A172 (cell line): ENCODE measurements at regions not wholly inside any gene's neighbourhood (a gene's known extent, or its start where the extent isn't known, plus 50 kb on each side); places are given as distances from the start of the nearest gene placed in this dataset.
"Not testable (repeated sequence)": the region's sequence is repeated elsewhere in the genome, so short reads cannot be mapped to it uniquely, and the experiment has no call there.

ENCODE experiments used
- DNase-seq: peaks from one replicate; pipeline ENCODE4 v3.0.0-alpha.2; 2015; ENCODE audit warnings: low spot score

GRCh38 chr3:193801097-193801496 lies 208.1 kb downstream of the OPA1 start:
- DNase-seq, result no peak

GRCh38 chr3:193803288-193803687 lies 210.3 kb downstream of the OPA1 start:
- no peak for DNase-seq

GRCh38 chr3:193805448-193805847 lies 212.4 kb downstream of the OPA1 start:
- DNase-seq, result peak; percentile 99

GRCh38 chr3:193808317-193808716 lies 215.3 kb downstream of the OPA1 start:
- no peak for DNase-seq

DNA sequence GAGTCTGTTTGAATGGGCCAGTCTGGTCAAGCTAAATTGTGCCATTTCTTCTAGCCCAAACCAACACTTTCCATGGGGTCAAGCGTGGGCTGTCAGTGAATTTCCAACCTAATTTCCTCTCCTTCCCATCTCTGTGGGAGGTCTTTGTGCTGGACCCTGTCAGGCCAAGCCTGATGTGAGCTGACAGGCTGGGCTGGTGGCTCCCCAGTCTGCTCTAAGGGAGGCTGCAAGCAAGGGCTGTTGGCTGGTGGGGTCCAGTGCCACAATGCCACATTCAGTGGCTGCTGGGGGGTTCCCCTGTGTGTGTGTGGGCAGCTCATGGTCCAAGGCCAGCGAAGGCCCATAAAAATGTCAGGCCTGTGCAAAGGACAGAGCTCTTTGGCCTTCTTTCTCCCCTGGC lies 216.1 kb downstream of the OPA1 start:
- DNase-seq, result no peak

DNA sequence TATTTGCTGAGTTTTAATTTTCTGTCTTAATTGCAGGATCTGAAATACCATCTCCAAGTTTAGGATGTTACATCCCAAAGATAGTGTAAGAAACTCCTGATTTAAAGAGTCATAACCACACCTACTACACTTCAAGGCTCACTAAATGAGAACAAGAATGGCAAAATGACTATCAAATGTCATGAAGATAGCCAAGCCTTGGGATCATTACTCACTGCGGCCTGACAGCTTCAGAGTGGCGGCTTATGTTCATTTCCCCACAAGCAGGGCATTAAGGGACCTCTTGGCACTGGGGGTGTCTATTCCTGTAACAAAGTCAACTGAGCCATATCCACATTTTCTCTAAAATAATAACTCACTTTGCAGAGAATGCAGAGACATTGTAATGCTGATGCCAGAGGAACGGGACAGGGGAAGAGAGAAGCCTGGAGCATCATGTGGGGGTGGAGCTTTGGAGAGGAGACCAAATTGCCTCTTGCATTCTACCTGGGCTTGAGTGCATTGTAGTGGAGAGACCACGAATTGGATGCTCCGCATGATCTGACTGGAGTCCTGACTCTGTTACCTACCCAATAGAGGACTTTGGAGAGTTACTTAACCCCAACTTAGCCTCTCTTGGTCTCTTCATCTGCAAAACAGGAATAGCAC lies 219.2 kb downstream of the OPA1 start:
- no peak for DNase-seq

DNA sequence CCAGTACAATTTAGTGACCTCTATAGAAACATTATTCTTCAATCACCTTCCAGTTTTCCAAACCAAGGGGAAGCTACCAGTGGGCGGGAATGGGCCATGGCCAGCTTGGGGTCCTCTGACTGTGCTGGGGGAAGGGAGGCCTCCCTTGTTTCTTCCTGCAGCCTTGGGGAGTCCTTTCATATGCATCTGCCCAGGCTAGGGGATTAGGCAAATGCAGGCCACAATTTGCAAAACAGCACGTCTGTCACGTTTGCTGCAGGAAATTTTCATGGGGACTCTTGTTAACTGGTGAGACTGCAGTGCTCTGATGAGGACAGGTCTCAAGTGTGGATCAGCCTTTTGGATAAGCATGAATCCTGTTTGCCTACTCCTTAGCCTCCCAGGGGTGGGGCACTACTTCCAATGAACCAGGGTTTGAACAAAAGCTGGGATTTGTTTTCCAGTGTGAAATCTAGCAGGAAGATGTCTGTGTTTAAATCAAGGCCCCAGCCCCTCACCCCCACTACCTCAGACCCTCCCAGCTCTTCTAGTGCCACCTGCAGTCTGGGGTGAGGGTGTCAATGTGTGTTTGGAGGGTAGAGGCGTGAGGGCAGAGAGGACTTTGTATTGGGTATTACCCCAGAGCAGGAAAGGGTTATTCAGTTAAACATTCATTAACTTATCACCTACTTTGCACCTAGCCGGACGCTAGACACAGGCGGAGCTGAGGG lies 219.9 kb downstream of the OPA1 start:
- no peak for DNase-seq

DNA sequence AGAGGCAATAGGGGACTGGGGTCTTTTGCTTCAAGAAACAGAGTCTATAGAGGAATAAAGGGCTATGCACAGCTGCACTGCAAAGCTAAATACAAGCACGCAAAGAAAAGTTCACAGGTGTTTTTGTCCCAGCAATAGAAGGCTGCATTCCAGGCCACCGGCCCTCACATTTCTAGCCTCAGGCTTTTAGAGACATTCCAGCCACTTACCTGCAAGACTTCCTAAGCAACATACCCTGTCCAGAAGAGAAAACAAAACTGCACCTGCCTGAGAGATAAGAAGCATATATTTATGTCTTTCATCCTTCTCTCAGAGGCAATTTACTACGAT lies 220.5 kb downstream of the OPA1 start:
- DNase-seq, result no peak

DNA sequence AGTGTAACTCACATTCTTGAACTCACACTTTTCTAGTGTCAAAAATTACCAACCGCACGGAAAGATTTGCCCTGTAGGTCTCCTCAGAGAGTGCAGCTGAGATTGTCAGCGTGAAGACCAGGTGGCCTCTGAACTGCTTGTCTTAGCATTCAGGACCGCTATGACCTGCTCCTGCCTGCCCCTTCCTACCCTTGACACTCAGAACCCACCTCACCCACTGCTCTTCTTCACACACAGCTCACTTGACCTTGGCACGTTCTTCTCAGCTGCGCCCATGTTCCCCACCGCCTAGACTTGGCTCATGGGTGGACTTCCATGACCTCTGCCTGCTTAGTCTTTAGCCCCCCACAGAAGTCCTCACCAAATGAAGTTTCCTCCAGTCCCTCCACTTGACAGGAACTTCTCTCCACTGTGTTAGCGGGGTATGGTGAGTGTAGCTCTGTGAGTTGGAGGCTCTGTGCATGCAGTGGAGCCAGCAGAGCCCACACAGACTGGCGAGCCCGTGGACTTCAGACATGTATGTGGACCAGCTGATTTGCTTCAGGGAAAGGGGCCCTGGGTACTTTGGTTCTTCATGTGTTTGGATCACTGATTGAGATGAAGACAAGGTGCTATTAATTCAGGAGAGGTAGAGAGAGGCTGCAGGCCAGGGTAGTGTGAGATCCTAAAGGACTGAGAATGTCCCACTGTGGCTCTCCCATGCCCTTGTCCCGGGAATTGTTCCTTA lies 221.3 kb downstream of the OPA1 start:
- no peak for DNase-seq

GRCh38 chr3:193815246-193816027 lies 222.4 kb downstream of the OPA1 start:
- no peak for DNase-seq

- no peak for DNase-seq
Observed at GRCh38 chr3:193816028-193816395, 223.0 kb downstream of the OPA1 start.

DNA sequence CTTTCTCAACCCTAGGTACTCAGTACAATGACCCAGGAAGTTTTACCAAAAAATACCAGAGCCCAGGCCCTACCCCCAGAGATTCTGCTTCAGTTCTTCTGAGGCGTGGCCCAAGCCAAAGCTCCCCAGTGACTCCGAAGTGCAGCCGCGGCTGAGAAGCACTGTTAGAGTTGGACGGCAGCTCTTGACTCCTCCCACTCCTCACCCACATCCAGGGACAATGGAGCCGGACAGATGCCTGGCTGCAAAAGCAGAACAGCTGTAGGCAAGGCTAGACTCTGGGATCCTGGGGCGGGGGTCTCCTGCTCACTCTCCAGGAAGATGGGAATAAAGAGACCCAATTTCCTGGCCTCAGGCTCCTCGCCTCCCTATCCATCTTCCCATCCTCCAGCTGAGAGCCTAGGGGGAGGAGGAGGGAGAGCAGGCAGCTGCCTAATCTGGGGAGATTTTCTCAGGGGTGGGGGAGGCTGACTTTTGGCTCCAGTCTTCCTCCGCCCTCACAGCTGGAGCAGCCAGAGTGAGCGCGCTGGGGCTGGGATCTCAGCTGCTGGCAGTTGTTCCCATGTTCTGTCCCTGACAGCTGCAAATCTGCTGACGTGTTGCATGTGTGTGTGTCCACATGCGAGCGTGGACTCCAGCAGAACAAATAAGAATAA lies 223.8 kb downstream of the OPA1 start:
- no peak for DNase-seq

- DNase-seq, result no peak
Observed at GRCh38 chr3:193819117-193820010, 226.4 kb downstream of the OPA1 start.

GRCh38 chr3:193821151-193821668 lies 228.2 kb downstream of the OPA1 start:
- no peak for DNase-seq

GRCh38 chr3:193822492-193823212 lies 229.6 kb downstream of the OPA1 start:
- DNase-seq, result no peak

- DNase-seq, result not testable (repeated sequence)
Observed at GRCh38 chr3:193823213-193823605, 230.2 kb downstream of the OPA1 start.

GRCh38 chr3:193824365-193824764 lies 231.4 kb downstream of the OPA1 start:
- DNase-seq, result no peak

GRCh38 chr3:193825617-193826016 lies 232.6 kb downstream of the OPA1 start:
- no peak for DNase-seq

DNA sequence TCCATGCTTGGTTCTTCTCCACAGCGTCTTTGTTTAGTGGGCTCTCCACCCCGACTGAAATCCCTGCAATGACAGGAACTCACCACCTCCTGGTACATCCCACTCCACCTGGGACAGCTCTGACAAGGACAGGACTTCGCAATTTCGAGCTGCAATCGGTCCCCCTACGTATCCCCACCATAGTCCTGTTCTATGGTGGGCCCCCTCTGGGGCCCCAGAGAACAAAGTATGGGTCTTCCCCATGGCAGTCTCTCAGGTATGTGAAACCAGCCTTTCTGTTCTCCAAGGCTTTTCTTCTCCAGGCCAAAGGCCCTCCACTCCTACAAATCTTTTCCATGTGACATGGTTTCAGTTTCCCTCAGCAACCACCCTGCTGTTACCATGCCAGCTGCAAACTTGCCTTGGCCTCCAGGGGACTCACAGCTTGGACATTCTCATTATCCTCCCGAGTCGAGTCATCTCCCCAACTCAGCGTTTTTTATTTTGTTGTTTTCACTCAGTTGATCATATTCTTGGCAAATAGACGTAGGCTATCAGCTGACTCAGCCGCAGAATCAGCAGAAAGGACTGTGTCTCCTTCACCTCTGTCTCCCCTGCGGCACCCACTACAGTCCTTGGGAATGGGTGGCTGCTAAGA lies 233.3 kb downstream of the OPA1 start:
- peak; percentile 53 for DNase-seq
